A549 (cell line): ENCODE measurements at regions not wholly inside any gene's neighbourhood (a gene's known extent, or its start where the extent isn't known, plus 50 kb on each side); places are given as distances from the start of the nearest gene placed in this dataset.

Experiments
- ATAC-seq, 2 experiments: fragments of 200-7000 bp in 1 of 2; fragments of >200 bp in 1 of 2; cut with Nextera tagmentation in 1 of 2; cut with Tn5 transposase in 1 of 2; 3 replicates each; pipeline versions ENCODE4 v1.8.0 to v1.9.1; 2018 to 2020; ENCODE audit warnings: mild to moderate bottlenecking in 1 of 2, moderate library complexity in 1 of 2
- CTCF ChIA-PET: fragments of 300-600 bp; sonication (Branson Sonifier 250); formaldehyde crosslinking; extraction: SDS; loops from one replicate; lab custom pipeline; 2021; ENCODE audit warnings: antibody characterized with exemption, inconsistent platforms; lab: Yijun Ruan, JAX
- POLR2A ChIA-PET: fragments of 350-600 bp; formaldehyde crosslinking; extraction: SDS; loops from one replicate; lab custom pipeline; 2021; ENCODE audit warnings: antibody characterized with exemption, inconsistent platforms; lab: Yijun Ruan, JAX
- DNase-seq, 2 experiments: peaks; one replicate each; pipeline versions ENCODE4 v3.0.0 to v3.0.0-alpha.2; 2011 to 2016; ENCODE audit warnings: low read depth in 1 of 2, low spot score in 1 of 2
- FAIRE-seq: peaks from 2 replicates; lab custom pipeline; 2011; peaks lifted over from hg19 to GRCh38; lab: Jason Lieb, UNC
- H3K27ac ChIP-seq, 2 experiments: fragments of >200 bp; sonication (Bioruptor Twin); formaldehyde crosslinking; 3 replicates each; pipeline ENCODE4 v1.5.1; 2016 to 2017
- H3K4me1 ChIP-seq: fragments of >200 bp; sonication (Bioruptor Twin); formaldehyde crosslinking; 3 replicates; pipeline ENCODE4 v1.6.1; 2016
- H3K4me2 ChIP-seq: fragments of >200 bp; sonication (Bioruptor Twin); formaldehyde crosslinking; 3 replicates; pipeline ENCODE4 v1.6.1; 2016
- H3K4me3 ChIP-seq: fragments of >200 bp; sonication (Bioruptor Twin); formaldehyde crosslinking; 3 replicates; pipeline ENCODE4 v1.5.1; 2016
- H3K9me3 ChIP-seq: fragments of >200 bp; sonication (Bioruptor Twin); formaldehyde crosslinking; 3 replicates; pipeline ENCODE4 v1.6.1; 2016
- BCL3 ChIP-seq: fragments of >200 bp; sonication (Bioruptor Twin); formaldehyde crosslinking; IDR thresholded peaks from 3 replicates; pipeline ENCODE4 v1.6.1; 2016
- BHLHE40 ChIP-seq: IDR thresholded peaks from 2 replicates; pipeline ENCODE4 v1.6.1; 2012; ENCODE audit warnings: low read depth, low read length, inconsistent platforms
- CBX2 ChIP-seq: fragments of 200-600 bp; sonication (generic); IDR thresholded peaks from 2 replicates; pipeline ENCODE4 v1.6.1; 2016; ENCODE audit warnings: low read depth, mild to moderate bottlenecking, borderline replicate concordance
- CBX8 ChIP-seq: fragments of 200-600 bp; sonication (generic); IDR thresholded peaks from 2 replicates; pipeline ENCODE4 v1.6.1; 2016
- CHD2 ChIP-seq: fragments of 150-350 bp; IDR thresholded peaks from 2 replicates; pipeline ENCODE4 v1.6.1; 2014; ENCODE audit warnings: low read length; ENCODE audit not compliant: partially characterized antibody
- CHD4 ChIP-seq: fragments of 200-600 bp; sonication (generic); IDR thresholded peaks from 2 replicates; pipeline ENCODE4 v1.6.1; 2016; ENCODE audit warnings: antibody characterized with exemption, mild to moderate bottlenecking, borderline replicate concordance
- EHMT2 ChIP-seq: fragments of 200-600 bp; sonication (generic); IDR thresholded peaks from 2 replicates; pipeline ENCODE4 v1.6.1; 2016; ENCODE audit warnings: antibody characterized with exemption, low read depth, mild to moderate bottlenecking, moderate library complexity
- FOSB ChIP-seq: fragments of 250-450 bp; sonication (Bioruptor Pico); IDR thresholded peaks from 2 replicates; pipeline ENCODE4 v1.5.0; 2020; ENCODE audit warnings: mild to moderate bottlenecking, moderate library complexity
- FOSL2 ChIP-seq, 2 experiments: fragments of 450-650 bp in 1 of 2; fragments of >200 bp in 1 of 2; sonication (Bioruptor Twin) in 1 of 2; formaldehyde crosslinking; IDR thresholded peaks; 2 replicates each; pipeline versions ENCODE4 v1.5.0 to v1.6.1; 2016 to 2020; ENCODE audit warnings: mild to moderate bottlenecking in 1 of 2, moderate library complexity in 1 of 2
- HOXA7 ChIP-seq: fragments of 250-450 bp; sonication (Bioruptor Pico); IDR thresholded peaks from 2 replicates; pipeline ENCODE4 v1.5.0; 2020; ENCODE audit warnings: mild to moderate bottlenecking, moderate library complexity
- KDM1A ChIP-seq: fragments of 200-600 bp; sonication (generic); IDR thresholded peaks from 2 replicates; pipeline ENCODE4 v1.6.1; 2016; ENCODE audit warnings: low read depth, mild to moderate bottlenecking
- KDM5A ChIP-seq: fragments of 200-600 bp; sonication (generic); IDR thresholded peaks from 2 replicates; pipeline ENCODE4 v1.6.1; 2016; ENCODE audit warnings: antibody characterized with exemption, mild to moderate bottlenecking
- MAFK ChIP-seq: fragments of 450-650 bp; IDR thresholded peaks from 2 replicates; pipeline ENCODE4 v1.6.1; 2014; ENCODE audit not compliant: partially characterized antibody
- NFE2L2 ChIP-seq: fragments of 150-350 bp; conservative IDR thresholded peaks from 2 replicates; pipeline ENCODE4 v1.6.1; 2014; ENCODE audit warnings: low read length
- NPAS2 ChIP-seq: fragments of 250-450 bp; sonication (Bioruptor Pico); IDR thresholded peaks from 2 replicates; pipeline ENCODE4 v1.8.0; 2022; ENCODE audit warnings: mild to moderate bottlenecking, moderate library complexity, borderline replicate concordance
- PHF8 ChIP-seq: fragments of 200-600 bp; sonication (generic); IDR thresholded peaks from 2 replicates; pipeline ENCODE4 v1.6.1; 2016; ENCODE audit warnings: low read depth, mild to moderate bottlenecking, antibody characterized with exemption, moderate library complexity, borderline replicate concordance
- POLR2AphosphoS2 ChIP-seq: conservative IDR thresholded peaks from 2 replicates; pipeline ENCODE4 v1.6.1; 2012; ENCODE audit warnings: low read length, improper control_type of control experiment, inconsistent platforms
- RCOR1 ChIP-seq: fragments of 150-350 bp; IDR thresholded peaks from 2 replicates; pipeline ENCODE4 v1.6.1; 2014; ENCODE audit warnings: antibody characterized with exemption, low read length, low read depth
- RNF2 ChIP-seq: fragments of 200-600 bp; sonication (generic); IDR thresholded peaks from 2 replicates; pipeline ENCODE4 v1.6.1; 2016; ENCODE audit warnings: low read depth, mild to moderate bottlenecking, antibody characterized with exemption, moderate library complexity, borderline replicate concordance
- SMC3 ChIP-seq: fragments of >200 bp; sonication (Bioruptor Twin); formaldehyde crosslinking; IDR thresholded peaks from 3 replicates; pipeline ENCODE4 v1.6.1; 2018; ENCODE audit warnings: inconsistent platforms
- SREBF2 ChIP-seq: fragments of 450-650 bp; IDR thresholded peaks from 2 replicates; pipeline ENCODE4 v1.6.1; 2014; ENCODE audit warnings: mild to moderate bottlenecking, moderate library complexity
- TP53 ChIP-seq: fragments of 250-450 bp; sonication (Bioruptor Pico); IDR thresholded peaks from 2 replicates; pipeline ENCODE4 v1.5.0; 2021; ENCODE audit warnings: mild to moderate bottlenecking, moderate library complexity
- USF2 ChIP-seq: fragments of 450-650 bp; IDR thresholded peaks from 2 replicates; pipeline ENCODE4 v1.6.1; 2014; ENCODE audit warnings: antibody characterized with exemption
- ZC3H11A ChIP-seq: fragments of 450-650 bp; IDR thresholded peaks from 2 replicates; pipeline ENCODE4 v1.6.1; 2014; ENCODE audit warnings: antibody characterized with exemption, mild to moderate bottlenecking
- ZFP36 ChIP-seq: fragments of 450-650 bp; IDR thresholded peaks from 2 replicates; pipeline ENCODE4 v1.6.1; 2014; ENCODE audit warnings: borderline replicate concordance; ENCODE audit not compliant: partially characterized antibody
- ZSCAN20 ChIP-seq: fragments of 250-450 bp; sonication (Bioruptor Pico); IDR thresholded peaks from 2 replicates; pipeline ENCODE4 v1.8.0; 2022; ENCODE audit warnings: mild to moderate bottlenecking, moderate library complexity
- WGBS: methylation state at CpG from one replicate; pipeline ENCODE4 v1.1.6; 2017; ENCODE audit errors: missing lambda C conversion rate; 5-methylcytosine and 5-hydroxymethylcytosine counted together
- TF ChIP-seq, protein P1 (sequence below): IDR thresholded peaks from 2 replicates; pipeline ENCODE4 v1.6.1; 2012

GRCh38 chr6:50249493-50249892 is 199.8 kb upstream of the DEFB112 start:
- Histone ChIP-seq H3K27ac (no peak overlapping the region), H3K9me3 (no peaks in the 10 kb centered on the region), H3K4me3 (no peak overlapping the region), H3K4me1 (no peaks in the 10 kb centered on the region), H3K4me2 (no peak overlapping the region)
- ATAC-seq (no peak), DNase-seq (no peak), FAIRE-seq (no peak)
- ChIA-PET CTCF (no interaction called here), POLR2A (no interaction called here)
- TF ChIP-seq BCL3, result no peak
- TF ChIP-seq, protein P1, sequence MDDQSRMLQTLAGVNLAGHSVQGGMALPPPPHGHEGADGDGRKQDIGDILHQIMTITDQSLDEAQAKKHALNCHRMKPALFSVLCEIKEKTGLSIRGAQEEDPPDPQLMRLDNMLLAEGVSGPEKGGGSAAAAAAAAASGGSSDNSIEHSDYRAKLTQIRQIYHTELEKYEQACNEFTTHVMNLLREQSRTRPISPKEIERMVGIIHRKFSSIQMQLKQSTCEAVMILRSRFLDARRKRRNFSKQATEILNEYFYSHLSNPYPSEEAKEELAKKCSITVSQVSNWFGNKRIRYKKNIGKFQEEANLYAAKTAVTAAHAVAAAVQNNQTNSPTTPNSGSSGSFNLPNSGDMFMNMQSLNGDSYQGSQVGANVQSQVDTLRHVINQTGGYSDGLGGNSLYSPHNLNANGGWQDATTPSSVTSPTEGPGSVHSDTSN, result no peak
- no peak for TF ChIP-seq MAFK
- TF ChIP-seq TP53 (CRISPR knock-in tag), result no peak
- no peak for TF ChIP-seq KDM1A
- TF ChIP-seq EHMT2, result no peak
- no peak for TF ChIP-seq SMC3
- no peak for TF ChIP-seq FOSL2 (IDR thresholded peaks at IDR 0.05)
- no peak for TF ChIP-seq FOSL2 (CRISPR knock-in tag; IDR thresholded peaks at IDR 0.05)
- TF ChIP-seq ZSCAN20, result no peak
- TF ChIP-seq CHD4, result no peak
- no peak for TF ChIP-seq USF2
- no peak for TF ChIP-seq BHLHE40
- no peak for TF ChIP-seq NFE2L2
- no peak for TF ChIP-seq CBX8
- TF ChIP-seq ZFP36, result no peak
- TF ChIP-seq FOSB (CRISPR knock-in tag), result no peak
- TF ChIP-seq KDM5A, result no peak
- no peak for TF ChIP-seq ZC3H11A
- TF ChIP-seq RCOR1, result no peak
- WGBS, result 8% methylated on average over 2 of the region's 2 CpGs

GRCh38 chr6:50257322-50257721 is 207.6 kb upstream of the DEFB112 start:
- POLR2A ChIA-PET, result no interaction called here
- no peak for DNase-seq
- no peak overlapping the region for H3K4me3 ChIP-seq
- H3K4me1 ChIP-seq, result no peaks in the 10 kb centered on the region
- no peaks in the 10 kb centered on the region for H3K9me3 ChIP-seq
- no peak for ATAC-seq
- FAIRE-seq, result no peak
- TF ChIP-seq NPAS2 (CRISPR knock-in tag) (no peak), CHD2 (no peak), POLR2AphosphoS2 (no peak), RNF2 (no peak), CBX8 (no peak), KDM1A (no peak), HOXA7 (CRISPR knock-in tag) (no peak), MAFK (no peak), SREBF2 (no peak), TP53 (CRISPR knock-in tag) (no peak), CBX2 (no peak), PHF8 (no peak)
- no peak overlapping the region for H3K27ac ChIP-seq
- CTCF ChIA-PET, result no interaction called here
- no peak overlapping the region for H3K4me2 ChIP-seq
- 50% methylated on average over 1 of the region's 1 CpG for WGBS
